Caco-2 (cell line): ENCODE measurements at regions not wholly inside any gene's neighbourhood (a gene's known extent, or its start where the extent isn't known, plus 50 kb on each side); places are given as distances from the start of the nearest gene placed in this dataset.

Experiments used
- BruUV-seq: library from RNA; stranded (reverse); fragments of 400-500 nt; replicated peaks from 2 replicates; lab custom pipeline; 2021; lab: Mats Ljungman, UMichigan
- CTCF ChIA-PET: fragments of 300-600 bp; sonication (Branson Sonifier 250); formaldehyde crosslinking; loops from one replicate; lab custom pipeline; 2022; ENCODE audit warnings: antibody characterized with exemption; lab: Charles Lee
- POLR2A ChIA-PET: fragments of 300-600 bp; sonication (Branson Sonifier 250); formaldehyde crosslinking; loops from one replicate; lab custom pipeline; 2022; ENCODE audit warnings: antibody characterized with exemption; lab: Charles Lee
- DNase-seq, 2 experiments: peaks; one replicate each; pipeline versions ENCODE4 v3.0.0 to v3.0.0-alpha.2; 2020 to 2022
- H3K27me3 ChIP-seq: replicated peaks from 2 replicates; pipeline ENCODE4 v1.6.0; 2011; ENCODE audit warnings: low read length; ENCODE audit not compliant: control insufficient read depth, insufficient read depth
- H3K36me3 ChIP-seq: 2 replicates; pipeline ENCODE4 v1.5.1; 2011; ENCODE audit warnings: low read length; ENCODE audit not compliant: control insufficient read depth, insufficient read depth
- H3K4me1 ChIP-seq: fragments of 250-450 bp; sonication (Bioruptor Pico); 2 replicates; pipeline ENCODE4 v1.5.1; 2020; ENCODE audit warnings: mild to moderate bottlenecking
- H3K4me3 ChIP-seq: 2 replicates; pipeline ENCODE4 v1.5.1; 2011; ENCODE audit warnings: low read depth, mild to moderate bottlenecking, control low read depth, low read length
- H3K9me3 ChIP-seq: fragments of 250-450 bp; sonication (Bioruptor Pico); 2 replicates; pipeline ENCODE4 v1.5.1; 2020; ENCODE audit warnings: mild to moderate bottlenecking, moderate library complexity
- H3K27ac Mint-ChIP-seq: one replicate; pipeline ENCODE4 v1.8.0; 2022; ENCODE audit warnings: mixed read lengths; ENCODE audit not compliant: unreplicated experiment
- H3K27me3 Mint-ChIP-seq: one replicate; pipeline ENCODE4 v1.8.0; 2022; ENCODE audit warnings: mixed read lengths; ENCODE audit not compliant: insufficient read depth, unreplicated experiment
- H3K36me3 Mint-ChIP-seq: one replicate; pipeline ENCODE4 v1.8.0; 2022; ENCODE audit warnings: mild to moderate bottlenecking, mixed read lengths; ENCODE audit not compliant: insufficient read depth, unreplicated experiment
- H3K4me1 Mint-ChIP-seq: one replicate; pipeline ENCODE4 v1.8.0; 2022; ENCODE audit warnings: low read depth, mixed read lengths; ENCODE audit not compliant: unreplicated experiment
- H3K4me3 Mint-ChIP-seq: one replicate; pipeline ENCODE4 v1.8.0; 2022; ENCODE audit warnings: mild to moderate bottlenecking, moderate library complexity, mixed read lengths; ENCODE audit not compliant: unreplicated experiment
- H3K9me3 Mint-ChIP-seq: one replicate; pipeline ENCODE4 v1.8.0; 2022; ENCODE audit warnings: mixed read lengths; ENCODE audit not compliant: unreplicated experiment
- CTCF ChIP-seq, 2 experiments: fragments of 200-600 bp in 1 of 2; IDR thresholded peaks; 1 replicate in 1 of 2; 2 replicates in 1 of 2; pipeline versions ENCODE4 v1.5.1 to v1.8.0; 2011 to 2022; ENCODE audit warnings: antibody characterized with exemption in 1 of 2, control low read depth in 1 of 2, inconsistent platforms in 1 of 2, low read depth in 1 of 2, low read length in 1 of 2, mild to moderate bottlenecking in 1 of 2, moderate library complexity in 1 of 2; ENCODE audit not compliant: insufficient read depth in 1 of 2, severe bottlenecking in 1 of 2, unreplicated experiment in 1 of 2
- intact Hi-C: fragments of 100-400 bp; cut with micrococcal nuclease; formaldehyde crosslinking; loops from one replicate; pipeline ENCODE4 v1.10.0; 2022; ENCODE audit not compliant: unreplicated experiment

- CTCF ChIA-PET = no interaction called here
- no TSS peak for BruUV-seq
- H3K9me3 Mint-ChIP-seq = no peaks in the 10 kb centered on the region
Measured at GRCh38 chr12:115572440-115572839, 705.1 kb downstream of the MED13L start.

GRCh38 chr12:115571446-115571845 lies 706.0 kb downstream of the MED13L start:
- Histone ChIP-seq H3K27me3 (no peaks in the 10 kb centered on the region), H3K4me1 (no peaks in the 10 kb centered on the region), H3K36me3 (no peaks in the 10 kb centered on the region), H3K4me3 (no peak overlapping the region), H3K9me3 (no peaks in the 10 kb centered on the region)
- intact Hi-C loops = no loop called here
- H3K9me3 Mint-ChIP-seq = no peaks in the 10 kb centered on the region
- BruUV-seq = no TSS peak
- ChIA-PET POLR2A (no interaction called here), CTCF (no interaction called here)
- no peak overlapping the region for H3K4me3 Mint-ChIP-seq
- no peaks in the 10 kb centered on the region for H3K36me3 Mint-ChIP-seq
- H3K4me1 Mint-ChIP-seq = no peaks in the 10 kb centered on the region
- DNase-seq = no peak
- H3K27ac Mint-ChIP-seq = no peak overlapping the region
- TF ChIP-seq CTCF (IDR thresholded peaks at IDR 0.05; ENCODE audit: insufficient read depth in 1 of 2, low read depth in 1 of 2, low read length in 1 of 2, severe bottlenecking in 1 of 2, unreplicated experiment in 1 of 2) = no peak
- H3K27me3 Mint-ChIP-seq = no peaks in the 10 kb centered on the region

More at GRCh38 chr12:115572440-115572839, 705.1 kb downstream of the MED13L start:
- TF ChIP-seq CTCF (IDR thresholded peaks at IDR 0.05; ENCODE audit: insufficient read depth in 1 of 2, low read depth in 1 of 2, low read length in 1 of 2, severe bottlenecking in 1 of 2, unreplicated experiment in 1 of 2) = no peak
- Histone ChIP-seq H3K4me3 (no peak overlapping the region), H3K4me1 (no peaks in the 10 kb centered on the region), H3K27me3 (no peaks in the 10 kb centered on the region), H3K9me3 (no peaks in the 10 kb centered on the region), H3K36me3 (no peaks in the 10 kb centered on the region)
- Mint-ChIP-seq H3K27me3 (no peaks in the 10 kb centered on the region), H3K27ac (no peak overlapping the region), H3K4me3 (no peak overlapping the region), H3K4me1 (no peaks in the 10 kb centered on the region), H3K36me3 (no peaks in the 10 kb centered on the region)
- intact Hi-C loops = no loop called here
- POLR2A ChIA-PET = no interaction called here
- DNase-seq = no peak

GRCh38 chr12:115571027-115571426 lies 706.5 kb downstream of the MED13L start:
- DNase-seq = no peak
- CTCF ChIA-PET = no interaction called here
- Histone ChIP-seq H3K4me1 (no peaks in the 10 kb centered on the region), H3K9me3 (no peaks in the 10 kb centered on the region), H3K36me3 (no peaks in the 10 kb centered on the region), H3K27me3 (no peaks in the 10 kb centered on the region), H3K4me3 (no peak overlapping the region)
- Mint-ChIP-seq H3K4me3 (no peak overlapping the region), H3K27ac (no peak overlapping the region), H3K4me1 (no peaks in the 10 kb centered on the region), H3K27me3 (no peaks in the 10 kb centered on the region), H3K9me3 (no peaks in the 10 kb centered on the region), H3K36me3 (no peaks in the 10 kb centered on the region)
- no peak for TF ChIP-seq CTCF (IDR thresholded peaks at IDR 0.05; ENCODE audit: insufficient read depth in 1 of 2, low read depth in 1 of 2, low read length in 1 of 2, severe bottlenecking in 1 of 2, unreplicated experiment in 1 of 2)
- POLR2A ChIA-PET = no interaction called here
- intact Hi-C loops = no loop called here
- BruUV-seq = no TSS peak
